ENCODE measurements at regions not wholly inside any gene's neighbourhood (a gene's known extent, or its start where the extent isn't known, plus 50 kb on each side); places are given as distances from the start of the nearest gene placed in this dataset.

DNA sequence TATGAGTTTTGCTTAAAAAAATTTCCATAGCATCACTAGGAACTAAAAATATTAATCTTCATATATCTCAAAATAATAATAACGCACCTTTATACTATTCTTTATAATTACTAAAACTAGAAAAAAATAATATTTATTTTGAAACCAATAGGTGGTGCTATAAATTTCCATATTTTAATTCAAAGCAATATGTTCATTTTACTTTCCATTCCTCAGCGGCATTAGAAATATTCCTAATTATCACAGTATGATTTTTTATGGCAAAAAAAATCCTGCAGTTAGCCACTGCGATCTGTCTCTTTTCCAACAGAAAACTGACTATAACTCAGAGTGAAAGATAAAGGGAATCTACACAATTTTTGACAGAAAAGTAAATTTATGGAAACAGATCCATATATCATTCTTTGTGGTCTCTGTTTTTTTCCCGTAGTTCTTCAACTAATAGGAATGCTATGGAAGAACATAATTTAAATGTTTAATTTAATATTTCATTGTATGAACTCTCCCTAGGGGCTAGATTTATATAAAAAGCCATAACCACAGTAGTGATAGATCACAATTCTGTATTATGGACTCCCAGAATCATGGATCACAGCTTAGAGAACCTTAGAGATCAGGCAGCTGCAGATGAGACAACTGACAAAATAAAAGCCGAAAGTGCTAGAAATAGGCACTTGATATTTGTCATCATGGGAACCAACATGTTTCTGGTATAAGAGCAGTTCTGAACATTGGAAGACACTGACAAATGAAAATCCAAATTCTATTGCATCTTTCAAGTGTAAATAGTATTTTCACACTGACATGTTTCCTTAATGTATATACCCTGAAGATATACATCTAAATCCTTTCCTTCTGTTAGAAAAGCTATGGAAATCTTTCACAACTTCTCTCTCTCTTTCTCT is 167.7 kb upstream of the MPDZ start:
- H3K36me3 Mint-ChIP-seq: no peaks in the 10 kb centered on the region
- H3K4me3 Mint-ChIP-seq: no peak overlapping the region
- no peaks in the 10 kb centered on the region for H3K27me3 Mint-ChIP-seq (ENCODE audit: low read depth)

DNA sequence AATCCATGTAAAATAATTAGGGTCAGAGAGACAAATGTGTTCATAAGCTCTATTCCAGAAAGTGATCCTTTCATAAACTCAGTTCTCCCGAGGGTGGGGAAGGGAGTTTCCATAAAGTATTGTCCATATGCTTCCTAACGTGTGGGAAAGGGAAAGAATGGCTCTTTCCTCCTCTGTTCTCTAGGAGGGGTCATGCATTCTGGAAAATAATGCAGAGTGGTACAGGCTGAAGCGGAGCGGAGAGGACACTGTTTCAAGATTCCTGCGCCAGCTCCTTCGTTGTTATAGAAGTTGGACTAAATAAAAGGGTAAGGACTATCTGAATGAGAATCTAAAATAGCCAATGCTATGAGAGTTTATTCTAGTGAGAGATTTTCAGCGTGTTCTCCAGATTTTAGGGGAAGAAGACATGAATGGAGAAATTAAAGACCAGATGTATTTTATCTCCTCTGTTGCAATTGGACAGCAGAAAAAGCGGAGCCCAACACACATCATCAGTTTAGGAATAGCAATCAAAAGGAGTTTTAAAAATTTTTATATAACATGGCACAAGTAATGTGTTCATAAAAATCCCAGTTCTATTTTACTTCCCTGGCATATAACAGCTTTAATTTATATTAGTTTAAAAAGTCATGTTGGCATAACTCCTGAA is 166.9 kb upstream of the MPDZ start:
- Mint-ChIP-seq H3K27me3 (ENCODE audit: low read depth) (no peaks in the 10 kb centered on the region), H3K9me3 (no peaks in the 10 kb centered on the region), H3K27ac (peak overlapping the region; percentile 57), H3K36me3 (no peaks in the 10 kb centered on the region), H3K4me3 (no peak overlapping the region), H3K4me1 (peaks cover 37% of the 10 kb centered on the region)
- TF ChIP-seq, protein P1, sequence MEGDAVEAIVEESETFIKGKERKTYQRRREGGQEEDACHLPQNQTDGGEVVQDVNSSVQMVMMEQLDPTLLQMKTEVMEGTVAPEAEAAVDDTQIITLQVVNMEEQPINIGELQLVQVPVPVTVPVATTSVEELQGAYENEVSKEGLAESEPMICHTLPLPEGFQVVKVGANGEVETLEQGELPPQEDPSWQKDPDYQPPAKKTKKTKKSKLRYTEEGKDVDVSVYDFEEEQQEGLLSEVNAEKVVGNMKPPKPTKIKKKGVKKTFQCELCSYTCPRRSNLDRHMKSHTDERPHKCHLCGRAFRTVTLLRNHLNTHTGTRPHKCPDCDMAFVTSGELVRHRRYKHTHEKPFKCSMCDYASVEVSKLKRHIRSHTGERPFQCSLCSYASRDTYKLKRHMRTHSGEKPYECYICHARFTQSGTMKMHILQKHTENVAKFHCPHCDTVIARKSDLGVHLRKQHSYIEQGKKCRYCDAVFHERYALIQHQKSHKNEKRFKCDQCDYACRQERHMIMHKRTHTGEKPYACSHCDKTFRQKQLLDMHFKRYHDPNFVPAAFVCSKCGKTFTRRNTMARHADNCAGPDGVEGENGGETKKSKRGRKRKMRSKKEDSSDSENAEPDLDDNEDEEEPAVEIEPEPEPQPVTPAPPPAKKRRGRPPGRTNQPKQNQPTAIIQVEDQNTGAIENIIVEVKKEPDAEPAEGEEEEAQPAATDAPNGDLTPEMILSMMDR (IDR thresholded peaks at IDR 0.05; ENCODE audit: unreplicated experiment): no peak
- no peak for DNase-seq (ENCODE audit: low spot score in 2 of 2, unreplicated experiment in 2 of 2)

More for the DNA sequence above, 167.7 kb upstream of the MPDZ start:
- Mint-ChIP-seq H3K27ac (peak overlapping the region; percentile 8), H3K9me3 (no peaks in the 10 kb centered on the region), H3K4me1 (peaks cover 37% of the 10 kb centered on the region)
- TF ChIP-seq, protein P1 (IDR thresholded peaks at IDR 0.05; ENCODE audit: unreplicated experiment): peak; percentile 40
- no peak for DNase-seq (ENCODE audit: low spot score in 2 of 2, unreplicated experiment in 2 of 2)

DNA sequence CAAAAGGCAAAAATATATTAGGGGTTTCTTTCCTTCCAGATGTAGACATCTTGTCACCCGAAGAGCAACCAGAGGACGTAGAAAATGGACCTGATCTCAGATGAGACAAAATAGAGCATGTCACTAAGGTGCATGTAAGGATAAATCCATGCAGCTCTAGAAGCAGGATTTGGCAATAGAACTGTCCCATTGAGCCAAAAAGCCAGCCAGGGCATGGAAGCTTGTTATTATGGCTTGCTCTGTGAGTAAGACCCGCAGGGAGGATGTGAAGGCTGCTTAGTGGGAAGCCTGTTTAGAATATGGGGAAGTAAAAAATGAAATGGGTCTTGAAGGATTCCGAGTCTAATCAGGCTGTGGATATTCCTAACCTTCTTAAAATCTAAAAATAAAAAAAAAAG is 165.6 kb upstream of the MPDZ start:
- peaks cover 41% of the 10 kb centered on the region for H3K4me1 Mint-ChIP-seq
- no peak overlapping the region for H3K27ac Mint-ChIP-seq
- DNase-seq (ENCODE audit: low spot score in 2 of 2, unreplicated experiment in 2 of 2): no peak
- no peaks in the 10 kb centered on the region for H3K9me3 Mint-ChIP-seq
- TF ChIP-seq, protein P1 (IDR thresholded peaks at IDR 0.05; ENCODE audit: unreplicated experiment): no peak
- H3K27me3 Mint-ChIP-seq (ENCODE audit: low read depth): no peaks in the 10 kb centered on the region
- H3K4me3 Mint-ChIP-seq: no peak overlapping the region
- no peaks in the 10 kb centered on the region for H3K36me3 Mint-ChIP-seq

DNA sequence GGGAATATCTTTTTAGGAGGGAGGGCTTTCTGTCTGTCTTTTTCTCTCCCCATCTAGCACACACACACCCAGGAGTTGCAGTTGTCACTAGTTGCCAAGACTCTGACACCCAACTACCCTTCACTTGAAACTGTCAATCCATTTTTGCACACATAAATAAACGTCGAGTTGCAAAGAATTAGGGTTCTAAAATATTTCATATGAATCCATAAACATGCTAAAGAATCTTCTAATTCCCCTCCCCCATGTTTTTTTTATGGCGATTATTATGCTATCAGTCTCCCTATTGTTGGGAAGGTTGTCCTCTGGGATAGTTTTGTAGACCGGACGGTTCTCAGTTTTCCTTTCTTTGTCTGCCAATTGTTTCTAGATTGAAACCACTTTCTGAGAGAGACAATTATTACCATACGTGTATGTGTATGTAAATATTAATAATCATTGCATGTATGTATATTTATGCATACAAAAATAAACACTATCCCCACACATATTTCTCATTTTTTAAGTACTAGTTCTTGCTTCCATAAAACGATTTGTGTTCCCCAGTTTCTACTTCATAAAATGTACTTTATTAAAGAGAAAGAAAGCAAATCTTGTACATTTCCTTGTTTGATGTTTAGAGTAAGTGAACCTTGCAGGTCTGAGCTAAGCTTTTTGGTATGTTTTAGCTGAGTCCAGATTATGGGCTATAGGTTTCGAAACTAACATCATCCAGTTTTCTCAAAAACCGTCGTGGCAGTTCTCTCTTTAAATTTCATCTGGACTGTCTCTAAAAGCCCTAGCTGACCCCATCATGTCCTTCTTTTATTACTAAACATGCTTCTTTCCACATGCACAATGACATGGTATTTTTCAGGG is 165.0 kb upstream of the MPDZ start:
- peak overlapping the region; percentile 48 for H3K27ac Mint-ChIP-seq
- no peak for DNase-seq (ENCODE audit: low spot score in 2 of 2, unreplicated experiment in 2 of 2)
- H3K36me3 Mint-ChIP-seq: no peaks in the 10 kb centered on the region
- H3K9me3 Mint-ChIP-seq: no peaks in the 10 kb centered on the region
- H3K27me3 Mint-ChIP-seq (ENCODE audit: low read depth): no peaks in the 10 kb centered on the region
- H3K4me1 Mint-ChIP-seq: peaks cover 47% of the 10 kb centered on the region
- TF ChIP-seq, protein P1 (IDR thresholded peaks at IDR 0.05; ENCODE audit: unreplicated experiment): no peak
- no peak overlapping the region for H3K4me3 Mint-ChIP-seq

DNA sequence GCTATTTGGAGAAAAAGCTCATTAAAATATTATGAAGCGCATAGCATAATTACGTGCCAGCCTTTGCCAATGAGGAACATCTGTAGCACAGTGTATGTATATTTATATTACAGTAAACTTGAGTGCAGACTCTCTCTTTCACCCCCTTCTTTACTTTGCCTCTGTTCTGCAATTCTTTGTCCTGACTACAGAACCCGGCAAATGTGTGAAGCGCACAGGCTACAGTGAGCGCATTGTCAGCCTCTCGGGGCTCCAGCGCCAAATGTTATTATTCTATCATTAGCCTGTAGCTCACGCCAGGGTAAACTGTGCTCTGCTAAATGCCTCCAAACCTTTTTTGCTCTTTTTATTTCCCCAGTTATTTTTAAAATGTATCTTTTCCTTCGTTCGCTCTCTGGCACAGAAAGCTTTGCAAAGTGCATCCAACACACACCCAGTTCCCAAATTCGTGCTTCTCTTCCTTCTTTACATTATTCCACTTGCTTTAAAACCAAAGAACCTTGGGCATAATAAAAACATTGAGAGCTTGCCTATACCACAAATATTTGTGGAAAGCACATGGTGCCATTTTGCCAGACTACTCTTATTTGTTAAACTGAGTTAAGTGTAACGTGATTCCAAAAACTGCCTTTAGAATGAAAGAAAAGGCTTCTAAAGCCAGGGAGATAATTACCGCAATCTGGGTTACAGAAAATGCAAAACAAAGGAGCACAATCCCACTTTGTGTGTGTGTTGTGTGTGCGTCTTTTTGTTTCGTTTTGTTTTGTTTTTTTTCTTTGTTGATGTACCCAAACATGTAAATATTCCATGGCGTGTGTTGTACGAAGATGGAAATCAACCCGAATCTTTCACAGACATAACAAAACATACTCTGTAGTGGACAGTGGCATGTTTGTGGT is 164.1 kb upstream of the MPDZ start:
- Mint-ChIP-seq H3K9me3 (no peaks in the 10 kb centered on the region), H3K36me3 (no peaks in the 10 kb centered on the region), H3K27me3 (ENCODE audit: low read depth) (no peaks in the 10 kb centered on the region), H3K27ac (peak overlapping the region; percentile 7), H3K4me3 (no peak overlapping the region), H3K4me1 (peaks cover 50% of the 10 kb centered on the region)
- TF ChIP-seq, protein P1 (IDR thresholded peaks at IDR 0.05; ENCODE audit: unreplicated experiment): no peak
- DNase-seq (ENCODE audit: low spot score in 2 of 2, unreplicated experiment in 2 of 2): no peak
